Upper lobe of right lung (tissue), 1 donor: ENCODE measurements at regions not wholly inside any gene's neighbourhood (a gene's known extent, or its start where the extent isn't known, plus 50 kb on each side); places are given as distances from the start of the nearest gene placed in this dataset.

Experiments used
- ATAC-seq: fragments of 200-7000 bp; cut with Tn5 transposase; one replicate; pipeline ENCODE4 v1.9.1; 2020; ENCODE audit warnings: mild to moderate bottlenecking, moderate library complexity
- DNase-seq: peaks from one replicate; pipeline ENCODE4 v3.0.0-alpha.2; 2020
- H3K27ac ChIP-seq: fragments of 200-600 bp; one replicate; pipeline ENCODE4 v1.8.0; 2022
- H3K27me3 ChIP-seq: fragments of 200-600 bp; one replicate; pipeline ENCODE4 v1.8.0; 2022; ENCODE audit warnings: mild to moderate bottlenecking
- H3K36me3 ChIP-seq: fragments of 200-600 bp; one replicate; pipeline ENCODE4 v1.8.0; 2022
- H3K4me1 ChIP-seq: fragments of 200-600 bp; one replicate; pipeline ENCODE4 v1.8.0; 2022
- H3K4me3 ChIP-seq: fragments of 200-600 bp; one replicate; pipeline ENCODE4 v1.8.0; 2022; ENCODE audit warnings: mild to moderate bottlenecking
- H3K9me3 ChIP-seq: fragments of 200-600 bp; one replicate; pipeline ENCODE4 v1.8.0; 2022
- intact Hi-C: fragments of 100-400 bp; cut with DNase I; formaldehyde crosslinking; loops from one replicate; pipeline ENCODE4 v1.11.0; 2022
- TF ChIP-seq, protein P1 (sequence below): fragments of 200-600 bp; IDR thresholded peaks from one replicate; pipeline ENCODE4 v1.8.0; 2022; ENCODE audit warnings: antibody characterized with exemption
- donor health status: DM: no; HTN: yes; CAD: no; lungs with severe emphysema.

DNA sequence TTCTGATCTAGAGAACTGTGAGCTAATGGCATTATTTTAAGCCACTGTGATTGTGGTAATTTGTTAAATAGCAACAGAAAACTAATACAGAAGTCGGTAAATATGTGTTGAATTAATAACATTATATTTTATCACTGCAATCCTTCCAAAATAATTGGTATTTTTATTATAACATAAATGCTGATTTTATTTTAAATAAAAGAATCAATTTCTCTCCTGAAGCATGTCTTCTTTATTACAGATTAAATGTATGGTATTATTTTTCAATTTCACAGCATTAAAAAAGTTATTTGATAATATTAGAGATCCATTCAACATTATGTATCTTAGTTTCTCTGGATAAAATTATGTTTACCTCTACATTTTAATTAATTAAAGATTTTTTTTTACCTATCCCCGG, 165.5 kb upstream of the EDIL3 start:
- intact Hi-C loops = no loop called here
- no peaks in the 10 kb centered on the region for H3K4me1 ChIP-seq
- H3K27ac ChIP-seq = no peak overlapping the region
- H3K4me3 ChIP-seq = no peak overlapping the region
- H3K36me3 ChIP-seq = no peaks in the 10 kb centered on the region
- ATAC-seq (no peak), DNase-seq (no peak)
- H3K9me3 ChIP-seq = no peaks in the 10 kb centered on the region
- TF ChIP-seq, protein P1, sequence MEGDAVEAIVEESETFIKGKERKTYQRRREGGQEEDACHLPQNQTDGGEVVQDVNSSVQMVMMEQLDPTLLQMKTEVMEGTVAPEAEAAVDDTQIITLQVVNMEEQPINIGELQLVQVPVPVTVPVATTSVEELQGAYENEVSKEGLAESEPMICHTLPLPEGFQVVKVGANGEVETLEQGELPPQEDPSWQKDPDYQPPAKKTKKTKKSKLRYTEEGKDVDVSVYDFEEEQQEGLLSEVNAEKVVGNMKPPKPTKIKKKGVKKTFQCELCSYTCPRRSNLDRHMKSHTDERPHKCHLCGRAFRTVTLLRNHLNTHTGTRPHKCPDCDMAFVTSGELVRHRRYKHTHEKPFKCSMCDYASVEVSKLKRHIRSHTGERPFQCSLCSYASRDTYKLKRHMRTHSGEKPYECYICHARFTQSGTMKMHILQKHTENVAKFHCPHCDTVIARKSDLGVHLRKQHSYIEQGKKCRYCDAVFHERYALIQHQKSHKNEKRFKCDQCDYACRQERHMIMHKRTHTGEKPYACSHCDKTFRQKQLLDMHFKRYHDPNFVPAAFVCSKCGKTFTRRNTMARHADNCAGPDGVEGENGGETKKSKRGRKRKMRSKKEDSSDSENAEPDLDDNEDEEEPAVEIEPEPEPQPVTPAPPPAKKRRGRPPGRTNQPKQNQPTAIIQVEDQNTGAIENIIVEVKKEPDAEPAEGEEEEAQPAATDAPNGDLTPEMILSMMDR = no peak
- H3K27me3 ChIP-seq = no peaks in the 10 kb centered on the region

DNA sequence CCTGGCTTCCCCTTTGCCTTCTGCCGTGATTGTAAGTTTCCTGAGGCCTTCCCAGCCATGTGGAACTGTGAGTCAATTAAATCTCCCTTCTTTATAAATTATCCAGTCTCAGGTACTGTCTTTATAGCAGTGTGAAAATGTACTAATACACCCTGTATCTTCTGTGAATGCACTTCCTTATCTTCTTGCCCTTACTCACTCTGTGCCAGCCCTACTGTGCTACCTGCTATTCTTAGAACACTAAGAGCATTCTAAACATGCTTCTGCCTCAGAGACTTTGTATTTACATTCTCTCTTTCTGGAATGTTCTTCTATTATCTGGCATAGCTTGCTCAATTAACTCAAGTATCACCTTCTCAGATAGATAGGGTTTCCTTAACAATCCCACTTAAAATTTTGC, 164.4 kb upstream of the EDIL3 start:
- no peak overlapping the region for H3K4me3 ChIP-seq
- no peaks in the 10 kb centered on the region for H3K4me1 ChIP-seq
- intact Hi-C loops = no loop called here
- H3K27me3 ChIP-seq = no peaks in the 10 kb centered on the region
- DNase-seq (no peak), ATAC-seq (peak; percentile 32)
- TF ChIP-seq, protein P1 = no peak
- no peaks in the 10 kb centered on the region for H3K36me3 ChIP-seq
- no peaks in the 10 kb centered on the region for H3K9me3 ChIP-seq
- H3K27ac ChIP-seq = no peak overlapping the region

DNA sequence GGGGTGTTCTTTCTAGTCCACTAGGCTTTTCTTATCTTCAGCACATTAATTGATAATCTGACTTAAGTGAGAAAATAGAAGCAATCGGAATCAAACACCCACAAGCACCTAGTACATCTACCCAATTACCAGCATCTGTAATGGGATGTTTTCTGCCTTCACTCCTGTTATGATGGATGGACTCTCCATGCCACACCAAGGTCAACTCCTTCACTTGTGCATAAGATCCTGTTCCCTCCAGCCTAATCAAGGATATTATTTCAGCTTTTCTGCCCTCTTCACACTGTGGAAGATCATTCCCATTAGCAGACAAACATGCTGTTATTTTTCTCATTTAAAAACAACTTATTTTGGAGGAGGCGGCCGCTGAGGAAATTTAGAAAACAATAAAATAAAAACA, 162.0 kb upstream of the EDIL3 start:
- Histone ChIP-seq H3K27ac (no peak overlapping the region), H3K27me3 (no peaks in the 10 kb centered on the region), H3K36me3 (no peaks in the 10 kb centered on the region), H3K9me3 (no peaks in the 10 kb centered on the region), H3K4me3 (no peak overlapping the region), H3K4me1 (no peaks in the 10 kb centered on the region)
- ATAC-seq (no peak), DNase-seq (no peak)
- intact Hi-C loops = no loop called here
- TF ChIP-seq, protein P1 = no peak

DNA sequence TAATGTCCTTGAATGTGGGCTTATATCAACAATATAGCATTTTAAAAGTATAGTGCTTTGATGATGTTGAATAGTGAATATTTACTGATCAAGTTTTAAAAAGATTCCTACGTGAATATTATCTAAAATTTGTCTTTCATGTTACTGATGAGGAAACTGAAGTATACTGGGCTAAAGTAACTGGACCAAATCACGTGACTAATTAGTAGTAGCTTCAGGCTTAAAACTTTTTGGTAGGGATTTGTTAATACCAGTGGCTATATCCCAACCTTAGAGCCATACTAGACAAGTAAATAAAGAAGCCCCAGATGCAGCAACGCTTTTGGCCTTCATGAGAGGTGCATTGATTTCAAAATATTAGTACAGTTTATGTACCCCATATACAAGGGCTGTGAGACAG, 152.1 kb upstream of the EDIL3 start:
- intact Hi-C loops = no loop called here
- Histone ChIP-seq H3K9me3 (no peaks in the 10 kb centered on the region), H3K27ac (no peak overlapping the region), H3K4me3 (no peak overlapping the region), H3K36me3 (no peaks in the 10 kb centered on the region), H3K4me1 (no peaks in the 10 kb centered on the region), H3K27me3 (no peaks in the 10 kb centered on the region)
- TF ChIP-seq, protein P1 = no peak
- ATAC-seq (no peak), DNase-seq (no peak)

DNA sequence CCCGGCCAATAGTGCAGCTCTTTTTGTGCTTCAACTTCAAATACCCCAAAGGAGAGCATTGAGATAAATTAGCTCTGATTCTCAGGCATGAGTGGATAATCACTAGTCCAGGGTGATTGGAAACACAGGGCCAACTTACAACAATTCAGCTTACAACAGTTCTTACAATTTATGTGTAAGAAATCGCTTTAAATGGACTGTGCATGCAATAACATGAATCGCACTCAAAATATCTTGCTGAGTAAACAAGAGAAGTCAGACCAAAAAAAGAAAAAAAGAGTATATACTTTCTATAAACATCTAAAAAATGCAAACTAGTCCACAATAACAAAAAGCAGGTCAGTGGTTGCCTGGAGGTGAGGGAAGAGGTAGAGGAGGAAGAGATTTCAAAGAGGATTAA, 150.6 kb upstream of the EDIL3 start:
- DNase-seq (no peak), ATAC-seq (no peak)
- no peak overlapping the region for H3K27ac ChIP-seq
- no peak overlapping the region for H3K4me3 ChIP-seq
- intact Hi-C loops = no loop called here
- H3K9me3 ChIP-seq = no peaks in the 10 kb centered on the region
- TF ChIP-seq, protein P1 = no peak
- no peaks in the 10 kb centered on the region for H3K36me3 ChIP-seq
- no peaks in the 10 kb centered on the region for H3K4me1 ChIP-seq
- no peaks in the 10 kb centered on the region for H3K27me3 ChIP-seq

DNA sequence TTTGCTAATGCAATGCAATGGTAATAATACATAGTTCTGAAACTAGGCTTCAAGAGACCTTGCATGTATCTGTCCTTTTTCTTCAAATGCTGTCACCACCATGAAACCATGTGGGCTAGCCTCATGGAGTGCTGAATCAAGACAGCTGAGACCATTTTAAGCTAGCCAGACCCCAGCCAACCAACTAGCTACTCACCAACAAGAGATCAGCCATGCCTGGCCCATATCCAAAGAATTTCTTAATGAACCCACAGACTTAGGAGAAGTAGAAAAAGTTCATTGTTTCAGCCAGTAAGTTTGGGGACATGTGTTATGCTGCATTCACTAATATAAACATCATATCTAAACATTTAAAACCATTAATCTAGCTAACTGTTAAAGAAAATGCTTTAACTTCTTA, 139.8 kb upstream of the EDIL3 start:
- intact Hi-C loops = no loop called here
- Histone ChIP-seq H3K9me3 (no peaks in the 10 kb centered on the region), H3K27me3 (no peaks in the 10 kb centered on the region), H3K27ac (no peak overlapping the region), H3K4me3 (no peak overlapping the region), H3K36me3 (no peaks in the 10 kb centered on the region), H3K4me1 (no peaks in the 10 kb centered on the region)
- TF ChIP-seq, protein P1 = no peak
- DNase-seq (no peak), ATAC-seq (no peak)
